ENCODE measurements at regions not wholly inside any gene's neighbourhood (a gene's known extent, or its start where the extent isn't known, plus 50 kb on each side); places are given as distances from the start of the nearest gene placed in this dataset.

GRCh38 chr18:29160170-29160569, 983.2 kb upstream of the CDH2 start:
- DNase-seq (ENCODE audit: low spot score) = no peak

GRCh38 chr18:29157905-29158304, 981.0 kb upstream of the CDH2 start:
- DNase-seq (ENCODE audit: low spot score) = no peak

GRCh38 chr18:29157057-29157780, 980.3 kb upstream of the CDH2 start:
- no peak for DNase-seq (ENCODE audit: low spot score)

GRCh38 chr18:29156531-29156930, 979.6 kb upstream of the CDH2 start:
- DNase-seq (ENCODE audit: low spot score) = no peak

GRCh38 chr18:29154758-29155725, 978.1 kb upstream of the CDH2 start:
- peak; percentile 42 for DNase-seq (ENCODE audit: low spot score)

- DNase-seq (ENCODE audit: low spot score) = peak; percentile 16
Observed at GRCh38 chr18:29154196-29154757, 977.3 kb upstream of the CDH2 start.

GRCh38 chr18:29153091-29153490, 976.2 kb upstream of the CDH2 start:
- no peak for DNase-seq (ENCODE audit: low spot score)

- peak; percentile 38 for DNase-seq (ENCODE audit: low spot score)
Observed at GRCh38 chr18:29147944-29148343, 971.0 kb upstream of the CDH2 start.

GRCh38 chr18:29146068-29146467, 969.1 kb upstream of the CDH2 start:
- DNase-seq (ENCODE audit: low spot score) = no peak

GRCh38 chr18:29140590-29140989, 963.7 kb upstream of the CDH2 start:
- no peak for DNase-seq (ENCODE audit: low spot score)

GRCh38 chr18:29137773-29138495, 961.0 kb upstream of the CDH2 start:
- no peak for DNase-seq (ENCODE audit: low spot score)

- no peak for DNase-seq (ENCODE audit: low spot score)
Observed at GRCh38 chr18:29123706-29124530, 947.0 kb upstream of the CDH2 start.

GRCh38 chr18:29104671-29105070, 927.7 kb upstream of the CDH2 start:
- no peak for DNase-seq (ENCODE audit: low spot score)

- DNase-seq (ENCODE audit: low spot score) = no peak
Observed at GRCh38 chr18:29104227-29104626, 927.3 kb upstream of the CDH2 start.

- DNase-seq (ENCODE audit: low spot score) = no peak
Observed at GRCh38 chr18:29096079-29096770, 919.3 kb upstream of the CDH2 start.

- DNase-seq (ENCODE audit: low spot score) = no peak
Observed at GRCh38 chr18:29087616-29088246, 910.8 kb upstream of the CDH2 start.

- no peak for DNase-seq (ENCODE audit: low spot score)
Observed at GRCh38 chr18:29084120-29084519, 907.2 kb upstream of the CDH2 start.

GRCh38 chr18:29083545-29083944, 906.6 kb upstream of the CDH2 start:
- peak; percentile 4 for DNase-seq (ENCODE audit: low spot score)

- no peak for DNase-seq (ENCODE audit: low spot score)
Observed at GRCh38 chr18:29080946-29081345, 904.0 kb upstream of the CDH2 start.

GRCh38 chr18:29078273-29078672, 901.3 kb upstream of the CDH2 start:
- DNase-seq (ENCODE audit: low spot score) = no peak
